GM19240 (cell line): ENCODE measurements at regions not wholly inside any gene's neighbourhood (a gene's known extent, or its start where the extent isn't known, plus 50 kb on each side); places are given as distances from the start of the nearest gene placed in this dataset.
"Not testable (repeated sequence)": the region's sequence is repeated elsewhere in the genome, so short reads cannot be mapped to it uniquely, and the experiment has no call there.

Source experiments
- DNase-seq: peaks from one replicate; pipeline ENCODE4 v3.0.0; 2011; ENCODE audit warnings: low spot score; ENCODE audit not compliant: insufficient read length

DNA sequence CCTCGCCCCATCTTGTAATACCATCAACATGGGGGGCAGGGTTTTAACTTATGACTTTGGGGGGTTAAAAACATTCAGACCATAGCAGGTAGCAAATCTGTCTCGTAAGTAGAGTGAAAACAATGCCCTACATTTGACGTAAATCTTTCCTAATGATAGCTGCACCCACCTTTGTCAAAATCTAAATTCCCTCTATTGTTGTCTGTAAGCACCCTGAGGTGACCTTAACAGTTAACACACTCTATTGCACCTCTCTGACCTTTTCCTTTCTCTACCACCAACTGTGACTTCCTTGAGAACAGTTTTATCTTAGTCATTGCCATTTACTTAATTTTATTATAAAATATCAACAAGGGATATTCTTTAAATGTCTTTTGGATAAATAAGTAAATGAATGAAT is 1024.9 kb upstream of the CNTN5 start:
- DNase-seq, result no peak

GRCh38 chr11:97996762-97997161 is 1024.0 kb upstream of the CNTN5 start:
- no peak for DNase-seq

- no peak for DNase-seq
Observed at GRCh38 chr11:98003606-98004371, 1017.0 kb upstream of the CNTN5 start.

DNA sequence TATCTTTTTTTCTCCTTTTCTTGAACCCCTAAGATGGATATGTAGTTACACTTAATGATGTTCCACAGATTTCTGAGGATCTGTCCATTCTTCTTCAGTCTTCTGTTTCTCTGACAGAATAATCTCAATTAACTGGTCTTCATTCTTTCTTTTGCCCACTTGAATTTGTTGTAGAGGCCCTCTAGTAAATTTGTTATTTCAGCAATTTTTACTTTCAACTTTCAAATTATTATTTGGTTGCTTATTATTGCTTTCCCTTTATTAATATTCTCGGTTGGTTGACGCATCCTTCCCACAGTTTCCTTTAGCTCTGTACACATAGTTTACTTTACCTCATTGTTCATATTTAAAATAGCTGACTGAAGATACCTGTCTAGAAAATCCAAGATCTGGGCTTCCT is 1013.7 kb upstream of the CNTN5 start:
- no peak for DNase-seq

- no peak for DNase-seq
Observed at GRCh38 chr11:98027652-98028051, 993.1 kb upstream of the CNTN5 start.

GRCh38 chr11:98029832-98030231 is 990.9 kb upstream of the CNTN5 start:
- DNase-seq, result no peak

DNA sequence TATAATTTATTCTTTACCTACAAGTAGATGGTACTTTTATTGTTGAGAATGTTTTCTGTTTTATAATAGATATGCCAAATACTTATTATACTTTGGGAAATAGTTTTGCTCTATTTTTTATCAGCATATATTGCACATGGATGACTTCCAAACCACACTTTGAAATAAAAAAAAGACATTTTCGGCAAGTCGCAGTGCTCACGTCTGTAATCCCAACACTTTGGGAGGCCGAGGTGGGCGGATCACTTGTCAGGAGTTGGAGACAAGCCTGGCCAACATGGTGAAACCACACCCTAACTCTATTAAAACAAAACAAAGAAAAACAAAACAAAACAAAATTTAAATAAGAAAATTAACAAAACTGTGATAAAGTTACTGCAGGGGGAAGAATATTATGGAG is 983.9 kb upstream of the CNTN5 start:
- DNase-seq, result no peak

DNA sequence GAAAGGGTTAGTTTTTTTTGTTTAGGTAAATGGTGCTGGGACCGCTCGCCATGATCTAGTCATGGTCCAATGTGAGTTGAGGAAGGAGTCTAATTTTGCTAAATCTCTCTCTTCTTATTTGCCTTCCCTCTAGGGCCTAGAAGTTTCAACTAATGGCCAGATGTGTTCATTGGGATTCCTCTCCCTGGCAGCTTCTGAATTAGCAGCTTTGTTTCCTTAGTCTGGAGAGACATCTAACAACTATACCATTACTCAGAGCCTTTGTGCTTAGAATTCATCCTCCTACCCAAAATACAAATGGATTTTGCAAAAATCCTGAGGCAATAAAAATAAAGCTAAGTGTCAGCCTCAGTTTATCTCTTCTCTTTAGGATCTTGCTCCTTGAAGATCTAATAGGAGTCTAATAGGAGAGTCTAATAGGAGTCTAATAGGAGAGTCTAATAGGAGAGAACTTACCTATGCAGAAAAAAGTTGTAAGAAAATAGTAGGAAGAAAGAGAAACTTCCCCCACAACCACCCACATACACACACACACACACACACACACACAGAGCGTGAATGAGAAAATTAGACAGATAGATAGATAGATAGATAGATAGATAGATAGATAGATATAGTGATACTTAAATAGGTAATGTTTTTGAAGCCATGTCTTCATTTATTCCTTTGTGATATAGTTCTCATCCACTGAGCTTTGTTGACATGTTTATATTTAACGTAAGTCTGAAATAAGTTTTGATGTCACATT is 980.5 kb upstream of the CNTN5 start:
- DNase-seq, result no peak

GRCh38 chr11:98047647-98048046 is 973.1 kb upstream of the CNTN5 start:
- DNase-seq, result no peak

GRCh38 chr11:98053851-98054250 is 966.9 kb upstream of the CNTN5 start:
- no peak for DNase-seq

DNA sequence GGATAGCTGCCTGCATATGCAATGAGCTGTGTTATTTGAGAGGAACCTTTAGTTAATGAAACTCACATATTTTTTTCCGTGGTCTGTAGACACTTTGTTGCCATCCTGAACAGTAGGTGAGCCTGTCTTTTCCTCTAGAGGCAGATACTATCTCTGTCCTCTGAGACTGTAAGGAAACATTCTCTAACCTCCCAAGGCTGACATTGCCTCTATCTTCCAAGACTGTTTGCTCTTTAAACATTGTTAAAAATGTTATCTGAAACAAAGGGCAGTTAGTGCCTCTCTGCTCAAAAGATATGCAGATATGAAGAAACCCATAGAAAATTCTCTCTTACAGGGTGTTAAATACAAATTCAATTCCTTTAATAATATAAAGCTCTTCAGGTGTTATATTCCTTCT is 963.8 kb upstream of the CNTN5 start:
- no peak for DNase-seq

DNA sequence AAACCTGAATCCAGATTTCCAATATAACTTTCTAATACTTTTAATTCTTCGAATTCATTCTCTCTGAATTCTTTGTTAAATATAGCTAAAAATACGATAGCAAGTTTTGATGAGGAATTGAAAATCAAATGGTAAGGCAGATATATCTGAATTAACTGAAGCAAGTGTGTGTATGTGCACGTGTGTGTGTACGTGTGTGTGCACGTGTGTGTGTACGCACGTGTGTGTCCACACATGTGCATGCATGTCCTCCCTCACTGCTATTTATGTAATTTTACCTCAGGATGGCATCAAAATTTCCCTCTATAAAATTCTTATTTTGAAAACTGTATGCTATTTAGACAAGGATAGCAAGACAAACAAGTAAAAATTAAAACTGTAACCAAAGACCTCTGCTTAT is 961.3 kb upstream of the CNTN5 start:
- DNase-seq, result no peak

- DNase-seq, result no peak
Observed at GRCh38 chr11:98060759-98061158, 960.0 kb upstream of the CNTN5 start.

GRCh38 chr11:98061858-98062257 is 958.9 kb upstream of the CNTN5 start:
- DNase-seq, result no peak

DNA sequence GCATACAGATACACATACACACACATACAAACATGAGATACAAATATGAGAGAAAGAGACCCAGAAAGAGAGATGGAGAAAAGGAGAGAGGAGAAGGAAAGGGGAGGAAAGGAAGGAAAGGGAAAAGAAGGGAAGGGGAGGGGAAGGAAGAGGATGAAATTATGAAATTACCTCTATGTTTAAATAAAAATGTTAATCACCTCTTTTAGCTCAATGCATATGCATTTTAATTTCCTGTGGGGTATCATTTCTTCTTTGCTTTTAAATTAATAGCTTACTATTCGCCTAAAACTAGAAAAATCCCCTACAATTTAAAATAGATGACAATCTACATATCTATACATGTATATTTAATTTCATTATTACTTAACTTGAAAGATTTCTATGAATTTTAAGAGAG is 958.0 kb upstream of the CNTN5 start:
- DNase-seq, result no peak

GRCh38 chr11:98068251-98068650 is 952.5 kb upstream of the CNTN5 start:
- DNase-seq, result no peak

DNA sequence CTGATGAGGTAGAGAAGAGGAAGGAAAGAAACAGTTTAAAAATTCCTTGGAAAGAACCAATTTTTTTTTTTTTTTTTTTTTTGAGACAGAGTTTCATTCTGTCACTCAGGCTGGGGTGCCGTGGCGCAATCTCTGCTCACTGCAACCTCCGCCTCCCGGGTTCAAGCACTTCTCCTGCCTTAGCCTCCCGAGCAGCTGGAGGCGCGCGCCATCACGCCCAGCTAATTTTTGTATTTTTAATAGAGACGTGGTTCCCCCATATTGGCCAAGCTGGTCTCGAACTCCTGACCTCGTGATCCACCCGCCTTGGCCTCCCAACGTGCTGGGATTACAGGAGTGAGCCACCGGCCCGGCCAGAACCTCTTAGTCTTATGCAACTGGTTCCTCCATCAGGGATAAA is 951.6 kb upstream of the CNTN5 start:
- DNase-seq, result not testable (repeated sequence)

DNA sequence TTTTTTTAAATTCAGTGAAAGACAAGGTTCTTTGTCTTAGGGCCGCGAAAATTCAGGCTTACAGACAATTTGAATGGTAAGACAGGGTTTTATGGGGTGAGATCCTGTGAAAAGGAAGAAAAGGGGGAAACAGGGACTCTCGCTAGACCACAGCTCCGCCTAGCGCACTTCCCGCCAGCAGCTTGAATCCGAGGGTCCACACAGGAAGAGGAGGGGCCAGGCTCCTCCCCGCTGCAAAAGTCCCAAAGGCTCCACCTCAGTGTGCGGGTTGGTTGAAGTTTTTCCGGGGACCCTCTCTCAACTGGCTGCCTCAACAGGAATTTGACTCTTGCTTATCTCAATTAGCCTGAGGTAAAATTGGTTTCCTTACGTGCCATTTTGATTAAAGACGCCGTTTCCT is 950.9 kb upstream of the CNTN5 start:
- DNase-seq, result no peak

DNA sequence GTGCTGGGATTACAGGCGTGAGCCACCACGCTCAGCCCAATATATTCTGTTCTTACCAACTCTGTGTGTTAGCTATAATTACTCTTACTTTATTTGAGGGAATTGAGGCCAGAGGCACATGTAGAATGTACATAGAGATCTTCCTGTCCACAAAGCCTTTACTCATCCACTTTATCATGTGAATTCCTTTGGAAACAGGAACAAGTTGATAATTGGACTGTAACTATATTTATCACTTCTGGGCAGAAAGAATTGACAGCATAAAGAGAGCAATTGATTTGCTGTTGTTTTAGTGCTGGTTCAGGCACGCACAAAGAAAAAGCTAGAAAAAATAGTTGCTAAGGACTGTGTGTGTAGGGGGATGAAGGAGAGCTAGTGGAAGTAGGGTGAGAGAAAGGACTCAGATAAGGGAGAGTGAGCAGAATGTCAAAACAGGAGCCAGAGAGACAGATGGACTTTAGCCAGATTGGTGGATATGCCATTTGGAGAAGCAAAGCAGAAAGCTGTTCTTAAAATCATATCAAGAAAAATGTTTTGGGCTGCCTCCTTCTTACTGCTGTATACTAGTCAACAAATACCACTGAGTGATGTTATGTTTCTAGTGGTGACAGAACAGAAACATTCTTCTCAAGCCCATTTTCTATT is 929.8 kb upstream of the CNTN5 start:
- DNase-seq, result no peak

GRCh38 chr11:98099371-98099770 is 921.4 kb upstream of the CNTN5 start:
- DNase-seq, result no peak

DNA sequence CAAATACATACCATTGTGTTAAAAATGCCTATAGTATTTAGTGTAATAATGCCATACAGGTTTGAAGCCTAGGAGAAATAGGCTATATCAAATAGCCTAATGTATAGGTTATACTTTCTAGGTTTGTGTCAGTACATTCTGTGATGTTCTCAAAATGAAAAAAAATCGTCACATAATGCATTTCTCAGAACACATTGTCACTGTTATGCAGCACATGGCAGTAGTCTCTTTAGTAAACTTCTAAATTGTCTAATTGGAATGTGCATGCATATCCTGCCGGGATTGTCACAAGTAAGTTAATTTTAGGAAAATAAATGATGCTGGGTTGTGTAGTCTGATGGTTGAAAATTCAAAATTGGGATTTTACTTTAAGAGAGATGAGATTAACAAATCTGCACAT is 920.1 kb upstream of the CNTN5 start:
- no peak for DNase-seq

DNA sequence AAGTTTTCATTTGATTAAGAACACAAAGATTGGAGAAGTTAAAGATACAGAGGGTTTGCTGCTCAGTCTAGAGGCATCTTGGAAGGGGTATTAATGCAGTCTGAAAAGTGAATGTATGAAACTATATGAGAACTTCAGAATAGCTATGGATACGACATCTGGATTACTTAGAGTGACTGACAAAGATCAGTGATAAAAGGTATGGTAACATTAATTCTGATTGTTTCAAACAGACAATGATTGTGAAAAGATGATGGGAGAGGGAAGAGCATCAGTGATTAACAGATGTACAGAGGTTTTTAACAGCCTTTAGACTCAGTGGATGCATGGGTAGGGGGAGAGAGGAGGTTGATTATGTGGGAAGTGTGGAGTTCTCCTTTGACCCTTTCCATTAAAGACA is 919.4 kb upstream of the CNTN5 start:
- DNase-seq, result no peak

- DNase-seq, result no peak
Observed at GRCh38 chr11:98104249-98104648, 916.5 kb upstream of the CNTN5 start.
